ENCODE measurements at regions not wholly inside any gene's neighbourhood (a gene's known extent, or its start where the extent isn't known, plus 50 kb on each side); places are given as distances from the start of the nearest gene placed in this dataset.

GRCh38 chr1:90781534-90781933 lies 64.4 kb upstream of the BARHL2 start:
- TF ChIP-seq CTCF (IDR thresholded peaks at IDR 0.05; ENCODE audit: extremely low read depth in 1 of 2, insufficient read depth in 1 of 2, low read depth in 1 of 2, low read length in 2 of 2) (no peak), FOS (IDR thresholded peaks at IDR 0.05; ENCODE audit: borderline replicate concordance, insufficient read depth, low read length) (no peak)
